ENCODE measurements at regions not wholly inside any gene's neighbourhood (a gene's known extent, or its start where the extent isn't known, plus 50 kb on each side); places are given as distances from the start of the nearest gene placed in this dataset.
A peak's percentile ranks its signal among the peaks of the same experiment; 100 is the strongest.

DNA sequence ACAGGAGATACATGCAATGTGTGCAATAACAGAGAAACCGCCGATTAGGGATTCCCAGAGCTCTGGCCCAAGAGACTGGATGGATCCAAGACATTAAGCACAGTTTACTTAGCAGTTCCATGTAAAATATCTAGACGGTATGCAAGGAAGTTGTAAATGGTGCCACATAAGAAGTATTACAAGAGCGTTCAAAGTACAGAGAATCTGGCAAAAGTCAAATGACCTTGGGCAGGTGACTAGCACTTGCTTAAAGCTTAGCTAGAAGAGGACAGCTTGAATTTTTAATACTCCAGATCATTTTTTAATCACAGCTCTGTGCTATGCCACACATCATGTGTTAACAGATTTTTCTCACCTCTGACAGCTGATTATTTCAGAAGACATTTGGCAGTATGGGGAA lies 72.3 kb upstream of the TNPO1 start:
- no peaks in the 10 kb centered on the region for H3K27me3 ChIP-seq
- H3K4me1 ChIP-seq (ENCODE audit: low read depth), result peaks cover 3% of the 10 kb centered on the region
- no peak overlapping the region for H3K4me3 ChIP-seq
- H3K27ac ChIP-seq, result no peak overlapping the region
- no peaks in the 10 kb centered on the region for H3K36me3 ChIP-seq
- no peak for DNase-seq (ENCODE audit: low read depth in 1 of 2, low spot score in 1 of 2)
- H3K9me3 ChIP-seq (ENCODE audit: low read depth), result no peaks in the 10 kb centered on the region
- TF ChIP-seq, protein P1, sequence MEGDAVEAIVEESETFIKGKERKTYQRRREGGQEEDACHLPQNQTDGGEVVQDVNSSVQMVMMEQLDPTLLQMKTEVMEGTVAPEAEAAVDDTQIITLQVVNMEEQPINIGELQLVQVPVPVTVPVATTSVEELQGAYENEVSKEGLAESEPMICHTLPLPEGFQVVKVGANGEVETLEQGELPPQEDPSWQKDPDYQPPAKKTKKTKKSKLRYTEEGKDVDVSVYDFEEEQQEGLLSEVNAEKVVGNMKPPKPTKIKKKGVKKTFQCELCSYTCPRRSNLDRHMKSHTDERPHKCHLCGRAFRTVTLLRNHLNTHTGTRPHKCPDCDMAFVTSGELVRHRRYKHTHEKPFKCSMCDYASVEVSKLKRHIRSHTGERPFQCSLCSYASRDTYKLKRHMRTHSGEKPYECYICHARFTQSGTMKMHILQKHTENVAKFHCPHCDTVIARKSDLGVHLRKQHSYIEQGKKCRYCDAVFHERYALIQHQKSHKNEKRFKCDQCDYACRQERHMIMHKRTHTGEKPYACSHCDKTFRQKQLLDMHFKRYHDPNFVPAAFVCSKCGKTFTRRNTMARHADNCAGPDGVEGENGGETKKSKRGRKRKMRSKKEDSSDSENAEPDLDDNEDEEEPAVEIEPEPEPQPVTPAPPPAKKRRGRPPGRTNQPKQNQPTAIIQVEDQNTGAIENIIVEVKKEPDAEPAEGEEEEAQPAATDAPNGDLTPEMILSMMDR (IDR thresholded peaks at IDR 0.05; ENCODE audit: low read depth, low read length), result no peak

DNA sequence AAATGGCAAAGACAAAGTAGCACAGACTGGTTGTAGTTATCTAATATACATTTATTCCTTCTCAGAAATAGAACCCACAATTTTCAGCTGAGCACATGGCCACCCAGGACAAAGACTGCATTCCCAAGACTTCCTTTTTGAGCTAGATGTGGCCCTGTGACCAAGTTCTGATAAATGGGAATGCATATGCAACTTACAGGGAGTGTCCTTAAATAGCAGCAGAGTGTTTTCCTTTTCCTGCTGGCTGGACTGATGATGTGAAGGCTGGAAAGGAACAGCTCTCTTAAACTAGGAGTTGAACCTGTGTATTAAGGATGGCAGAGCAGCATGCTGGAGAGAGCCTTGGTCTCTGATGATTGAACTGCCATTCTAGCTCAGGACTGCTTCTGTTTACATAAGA lies 74.7 kb upstream of the TNPO1 start:
- DNase-seq (ENCODE audit: low read depth in 1 of 2, low spot score in 1 of 2), result peak in 1 of 2 donors; percentile 2
- H3K9me3 ChIP-seq (ENCODE audit: low read depth), result no peaks in the 10 kb centered on the region
- H3K4me1 ChIP-seq (ENCODE audit: low read depth), result peaks cover 3% of the 10 kb centered on the region
- H3K27ac ChIP-seq, result peak overlapping the region; percentile 2
- H3K36me3 ChIP-seq, result no peaks in the 10 kb centered on the region
- H3K4me3 ChIP-seq, result no peak overlapping the region
- H3K27me3 ChIP-seq, result no peaks in the 10 kb centered on the region
- TF ChIP-seq, protein P1 (IDR thresholded peaks at IDR 0.05; ENCODE audit: low read depth, low read length), result no peak

DNA sequence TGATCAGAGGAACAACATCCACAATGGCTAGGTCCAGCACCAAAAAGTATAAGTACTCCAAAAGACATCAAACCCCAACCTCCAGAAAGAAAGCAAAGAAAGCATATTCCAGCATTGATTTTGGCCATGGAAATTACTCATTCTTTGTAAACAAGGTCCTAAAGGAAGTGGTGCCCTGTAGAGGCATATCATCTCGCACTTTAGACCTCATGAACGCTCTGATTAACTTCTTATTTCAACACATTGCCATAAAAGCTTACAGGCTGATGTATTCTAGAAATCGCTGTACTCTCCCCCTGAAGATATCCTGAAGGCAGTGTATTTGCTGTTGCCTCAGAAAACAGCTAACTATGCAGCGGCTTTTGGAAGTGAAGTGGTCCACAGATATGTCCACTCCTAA lies 82.7 kb upstream of the TNPO1 start:
- H3K4me3 ChIP-seq, result no peak overlapping the region
- no peaks in the 10 kb centered on the region for H3K36me3 ChIP-seq
- H3K4me1 ChIP-seq (ENCODE audit: low read depth), result no peaks in the 10 kb centered on the region
- no peak overlapping the region for H3K27ac ChIP-seq
- DNase-seq (ENCODE audit: low read depth in 1 of 2, low spot score in 1 of 2), result no peak
- no peaks in the 10 kb centered on the region for H3K27me3 ChIP-seq
- no peaks in the 10 kb centered on the region for H3K9me3 ChIP-seq (ENCODE audit: low read depth)
- TF ChIP-seq, protein P1 (IDR thresholded peaks at IDR 0.05; ENCODE audit: low read depth, low read length), result no peak

DNA sequence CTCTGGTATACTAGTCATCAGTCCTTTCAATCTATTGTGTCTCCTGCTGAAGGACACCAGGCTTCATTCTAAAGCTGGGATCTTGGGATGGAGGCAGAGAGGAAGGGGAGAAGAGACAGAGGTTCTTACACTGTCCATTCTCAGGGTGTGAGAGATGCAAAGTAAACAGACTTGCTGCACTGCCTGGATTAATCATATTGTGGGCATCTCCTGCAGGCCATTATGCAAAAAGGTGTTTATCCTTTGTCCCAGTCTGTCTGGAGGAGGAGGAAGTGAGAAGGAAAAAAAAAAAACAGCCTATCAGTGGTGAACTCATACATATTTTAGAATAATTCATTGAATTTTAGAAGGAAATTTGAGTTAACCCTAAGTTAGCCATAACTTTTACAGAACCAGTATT lies 92.9 kb upstream of the TNPO1 start:
- TF ChIP-seq, protein P1 (IDR thresholded peaks at IDR 0.05; ENCODE audit: low read depth, low read length), result no peak
- Histone ChIP-seq H3K27ac (no peak overlapping the region), H3K27me3 (no peaks in the 10 kb centered on the region), H3K9me3 (ENCODE audit: low read depth) (no peaks in the 10 kb centered on the region), H3K36me3 (no peaks in the 10 kb centered on the region), H3K4me1 (ENCODE audit: low read depth) (no peaks in the 10 kb centered on the region), H3K4me3 (no peak overlapping the region)
- DNase-seq (ENCODE audit: low read depth in 1 of 2, low spot score in 1 of 2), result no peak

DNA sequence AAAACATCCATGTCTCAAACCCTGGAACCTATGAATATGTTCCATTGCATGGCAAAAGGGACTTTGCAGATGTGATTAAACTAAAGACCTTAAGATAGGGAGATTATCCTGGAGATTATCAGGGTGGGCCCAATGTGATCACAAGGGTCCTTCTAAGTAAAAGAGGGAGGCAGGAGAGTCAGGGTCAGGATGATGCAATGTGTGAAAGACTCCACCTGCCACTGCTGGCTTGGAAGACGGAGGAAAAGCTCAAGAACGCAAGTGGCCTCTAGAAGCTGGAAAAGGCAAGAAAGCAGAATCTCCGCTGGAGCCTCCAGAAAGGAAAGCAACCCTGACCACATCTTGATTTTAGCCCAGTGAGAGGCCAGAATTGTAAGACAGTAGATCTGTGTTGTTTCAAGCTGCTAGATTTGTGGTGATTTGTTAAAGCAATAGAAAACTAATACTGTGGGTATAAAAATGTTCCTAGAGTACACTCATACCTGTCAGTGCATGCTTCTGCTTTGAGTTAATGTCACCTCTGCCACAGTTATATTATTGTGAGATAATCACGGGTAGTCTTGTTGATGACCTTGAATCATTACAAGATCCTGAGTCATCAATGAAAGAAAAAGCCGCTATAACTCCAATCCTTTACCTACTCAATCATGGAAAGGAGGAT lies 93.5 kb upstream of the TNPO1 start:
- H3K27ac ChIP-seq, result no peak overlapping the region
- no peaks in the 10 kb centered on the region for H3K36me3 ChIP-seq
- TF ChIP-seq, protein P1 (IDR thresholded peaks at IDR 0.05; ENCODE audit: low read depth, low read length), result no peak
- H3K4me3 ChIP-seq, result no peak overlapping the region
- H3K27me3 ChIP-seq, result no peaks in the 10 kb centered on the region
- DNase-seq (ENCODE audit: low read depth in 1 of 2, low spot score in 1 of 2), result no peak
- H3K4me1 ChIP-seq (ENCODE audit: low read depth), result no peaks in the 10 kb centered on the region
- no peaks in the 10 kb centered on the region for H3K9me3 ChIP-seq (ENCODE audit: low read depth)

Data from cardiac muscle cell (in vitro differentiated cells and primary cell).